H9 (cell line): ENCODE measurements at regions not wholly inside any gene's neighbourhood (a gene's known extent, or its start where the extent isn't known, plus 50 kb on each side); places are given as distances from the start of the nearest gene placed in this dataset.

Experiments
- DNase-seq: peaks from one replicate; pipeline ENCODE4 v3.0.0-alpha.2; 2017
- H2AFZ ChIP-seq: one replicate; pipeline ENCODE4 v1.6.1; 2013; ENCODE audit warnings: mild to moderate bottlenecking, low read length, control low read depth, moderate library complexity
- H2AK5ac ChIP-seq: 2 replicates; pipeline ENCODE4 v1.6.1; 2013; ENCODE audit warnings: low read length, control low read depth, mixed read lengths; ENCODE audit not compliant: insufficient read length
- H2BK120ac ChIP-seq: one replicate; pipeline ENCODE4 v1.6.1; 2013; ENCODE audit warnings: low read depth, mild to moderate bottlenecking, low read length, control low read depth, inconsistent platforms; ENCODE audit not compliant: poor library complexity, severe bottlenecking
- H2BK12ac ChIP-seq: 2 replicates; pipeline ENCODE4 v1.6.1; 2013; ENCODE audit warnings: low read length, control low read depth, mixed read lengths, low read depth; ENCODE audit not compliant: insufficient read length
- H2BK15ac ChIP-seq: 2 replicates; pipeline ENCODE4 v1.6.1; 2013; ENCODE audit warnings: low read depth, low read length, control low read depth
- H2BK20ac ChIP-seq: one replicate; pipeline ENCODE4 v1.6.1; 2013; ENCODE audit warnings: low read depth, mild to moderate bottlenecking, low read length, control low read depth, inconsistent platforms; ENCODE audit not compliant: poor library complexity, severe bottlenecking
- H2BK5ac ChIP-seq: 2 replicates; pipeline ENCODE4 v1.6.1; 2013; ENCODE audit warnings: low read length, control low read depth, mixed read lengths; ENCODE audit not compliant: insufficient read length
- H3K14ac ChIP-seq: 2 replicates; pipeline ENCODE4 v1.6.1; 2013; ENCODE audit warnings: low read length, control low read depth; ENCODE audit not compliant: insufficient read depth
- H3K18ac ChIP-seq: 2 replicates; pipeline ENCODE4 v1.6.1; 2013; ENCODE audit warnings: low read depth, mild to moderate bottlenecking, mixed read lengths, low read length, control low read depth; ENCODE audit not compliant: insufficient read length
- H3K23ac ChIP-seq: 2 replicates; pipeline ENCODE4 v1.6.1; 2013; ENCODE audit warnings: low read length, control low read depth, mixed read lengths, low read depth; ENCODE audit not compliant: insufficient read length
- H3K23me2 ChIP-seq: 2 replicates; pipeline ENCODE4 v1.6.1; 2013; ENCODE audit warnings: low read depth, mild to moderate bottlenecking, mixed read lengths, low read length, control low read depth; ENCODE audit not compliant: insufficient read length, poor library complexity, severe bottlenecking
- H3K27ac ChIP-seq: 2 replicates; pipeline ENCODE4 v1.5.1; 2013; ENCODE audit warnings: low read length, control low read depth, mixed read lengths, low read depth; ENCODE audit not compliant: insufficient read length
- H3K27me3 ChIP-seq: 2 replicates; pipeline ENCODE4 v1.6.1; 2013; ENCODE audit warnings: low read length, control low read depth, inconsistent platforms; ENCODE audit not compliant: insufficient read depth
- H3K4ac ChIP-seq: 2 replicates; pipeline ENCODE4 v1.6.1; 2013; ENCODE audit warnings: low read depth, mild to moderate bottlenecking, control low read depth, inconsistent platforms, low read length, moderate library complexity
- H3K4me1 ChIP-seq: 2 replicates; pipeline ENCODE4 v1.6.1; 2013; ENCODE audit warnings: low read length, control low read depth, inconsistent platforms; ENCODE audit not compliant: insufficient read depth
- H3K4me2 ChIP-seq: 2 replicates; pipeline ENCODE4 v1.6.1; 2013; ENCODE audit warnings: low read length, control low read depth, mixed read lengths; ENCODE audit not compliant: insufficient read length, insufficient read depth
- H3K56ac ChIP-seq: 2 replicates; pipeline ENCODE4 v1.6.1; 2013; ENCODE audit warnings: low read depth, mild to moderate bottlenecking, mixed read lengths, low read length, control low read depth; ENCODE audit not compliant: insufficient read length
- H3K79me1 ChIP-seq: 2 replicates; pipeline ENCODE4 v1.6.1; 2013; ENCODE audit warnings: low read depth, mild to moderate bottlenecking, moderate library complexity, low read length, control low read depth, inconsistent platforms; ENCODE audit not compliant: insufficient read depth, poor library complexity, severe bottlenecking
- H3K79me2 ChIP-seq: 2 replicates; pipeline ENCODE4 v1.6.1; 2013; ENCODE audit warnings: low read length, control low read depth, inconsistent platforms; ENCODE audit not compliant: insufficient read depth
- H3K9ac ChIP-seq: 2 replicates; pipeline ENCODE4 v1.6.1; 2013; ENCODE audit warnings: low read length, control low read depth, mixed read lengths; ENCODE audit not compliant: insufficient read length; ENCODE audit errors: extremely low read depth
- H3K9me3 ChIP-seq: one replicate; pipeline ENCODE4 v1.6.1; 2013; ENCODE audit warnings: low read depth, low read length, inconsistent platforms; ENCODE audit not compliant: control insufficient read depth
- H3T11ph ChIP-seq: one replicate; pipeline ENCODE4 v1.6.1; 2013; ENCODE audit warnings: mild to moderate bottlenecking, low read length, control low read depth, inconsistent platforms
- H4K20me1 ChIP-seq: one replicate; pipeline ENCODE4 v1.6.1; 2013; ENCODE audit not compliant: control insufficient read depth, insufficient read length, insufficient read depth
- H4K5ac ChIP-seq: 2 replicates; pipeline ENCODE4 v1.6.1; 2013; ENCODE audit warnings: low read depth, mild to moderate bottlenecking, mixed read lengths, low read length, control low read depth; ENCODE audit not compliant: insufficient read length
- H4K8ac ChIP-seq: replicated peaks from 2 replicates; pipeline ENCODE4 v1.6.1; 2013; ENCODE audit warnings: low read length, control low read depth, mixed read lengths, low read depth; ENCODE audit not compliant: insufficient read length
- H4K91ac ChIP-seq: 2 replicates; pipeline ENCODE4 v1.6.1; 2013; ENCODE audit warnings: low read depth, mild to moderate bottlenecking, moderate library complexity, mixed read lengths, low read length, control low read depth; ENCODE audit not compliant: insufficient read length
- H3K27ac Mint-ChIP-seq, 3 experiments: 2 replicates in 2 of 3; 3 replicates in 1 of 3; pipeline ENCODE4 v1.8.0; 2020 to 2021; ENCODE audit warnings: mixed read lengths in 3 of 3, mild to moderate bottlenecking in 1 of 3, moderate library complexity in 1 of 3
- H3K27me3 Mint-ChIP-seq: 2 replicates; pipeline ENCODE4 v1.8.0; 2021; ENCODE audit warnings: low read depth, mild to moderate bottlenecking, moderate library complexity, mixed read lengths
- H3K36me3 Mint-ChIP-seq, 3 experiments: 2 replicates in 2 of 3; 3 replicates in 1 of 3; pipeline ENCODE4 v1.8.0; 2020 to 2021; ENCODE audit warnings: low read depth in 3 of 3, mixed read lengths in 3 of 3; ENCODE audit not compliant: insufficient read depth in 1 of 3
- H3K4me1 Mint-ChIP-seq, 2 experiments: 2 replicates each; pipeline ENCODE4 v1.8.0; 2020; ENCODE audit warnings: mixed read lengths in 2 of 2
- H3K4me3 Mint-ChIP-seq, 2 experiments: 2 replicates in 1 of 2; 3 replicates in 1 of 2; pipeline ENCODE4 v1.8.0; 2020 to 2021; ENCODE audit warnings: mild to moderate bottlenecking in 2 of 2, mixed read lengths in 2 of 2, moderate library complexity in 1 of 2
- H3K9me3 Mint-ChIP-seq, 2 experiments: 2 replicates in 1 of 2; 3 replicates in 1 of 2; pipeline ENCODE4 v1.8.0; 2020; ENCODE audit warnings: mild to moderate bottlenecking in 2 of 2, mixed read lengths in 2 of 2, moderate library complexity in 1 of 2
- WGBS: extraction: QIAGEN DNeasy Blood & Tissue Kit; methylation state at CpG from one replicate; pipeline ENCODE4 v1.1.7; 2013; ENCODE audit warnings: missing lambda C conversion rate, low lambda C conversion rate, mixed read lengths; ENCODE audit not compliant: insufficient read length; ENCODE audit errors: extremely low coverage; 5-methylcytosine and 5-hydroxymethylcytosine counted together
- TF ChIP-seq, protein P1 (sequence below): fragments of 200-600 bp; sonication (generic); conservative IDR thresholded peaks from 3 replicates; pipeline ENCODE4 v1.8.0; 2021; ENCODE audit warnings: antibody characterized with exemption, mild to moderate bottlenecking

DNA sequence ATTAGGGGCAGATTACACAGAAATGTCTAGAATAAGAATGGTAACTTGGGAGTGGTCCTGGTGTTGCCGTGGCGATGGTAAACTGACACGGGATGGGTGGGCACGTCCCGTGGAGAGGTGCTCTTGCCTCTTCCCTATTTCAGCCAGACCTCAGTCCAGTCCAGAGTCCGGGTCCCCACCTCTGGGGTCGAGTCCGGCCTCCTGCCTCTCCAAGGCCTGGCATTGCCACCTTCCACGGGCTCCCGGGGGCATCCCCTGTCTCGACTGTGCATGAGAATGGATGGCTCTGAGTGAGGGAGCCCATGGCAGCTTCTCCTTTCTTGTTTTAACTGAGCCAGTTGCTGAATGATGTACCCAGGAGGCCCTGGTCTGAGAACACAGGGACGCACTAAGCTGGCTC is 142.3 kb downstream of the SOX1 start:
- H2BK120ac ChIP-seq: no peak overlapping the region
- no peak overlapping the region for H2BK15ac ChIP-seq
- H3T11ph ChIP-seq: no peak overlapping the region
- H3K9ac ChIP-seq: no peak overlapping the region
- H4K91ac ChIP-seq: no peak overlapping the region
- peaks cover 10% of the 10 kb centered on the region; the same call in 1 of the 2 replicates for H3K27me3 ChIP-seq
- no peak overlapping the region for H3K56ac ChIP-seq
- Mint-ChIP-seq H3K9me3 (no peaks in the 10 kb centered on the region; a peak in 1 of 5 replicates), H3K36me3 (no peaks in the 10 kb centered on the region), H3K27ac (no peak overlapping the region), H3K27me3 (peaks cover 56% of the 10 kb centered on the region), H3K4me1 (peaks cover 22 to 46% of the 10 kb centered on the region in 2 experiments), H3K4me3 (no peak overlapping the region)
- H3K4me2 ChIP-seq: no peak overlapping the region
- H4K8ac ChIP-seq: no peak overlapping the region
- H2BK5ac ChIP-seq: no peak overlapping the region
- H2BK12ac ChIP-seq: no peak overlapping the region
- no peak for DNase-seq
- no peak overlapping the region for H4K5ac ChIP-seq
- peaks cover 7% of the 10 kb centered on the region for H3K23me2 ChIP-seq
- H3K18ac ChIP-seq: no peak overlapping the region
- no peaks in the 10 kb centered on the region for H3K9me3 ChIP-seq
- H3K27ac ChIP-seq: no peak overlapping the region
- no peak overlapping the region for H3K4ac ChIP-seq
- WGBS: no CpG with 5 or more reads among the region's 12 CpGs
- no peaks in the 10 kb centered on the region; the same call in 1 of the 2 replicates for H3K4me1 ChIP-seq
- H2BK20ac ChIP-seq: no peak overlapping the region
- H3K79me1 ChIP-seq: no peaks in the 10 kb centered on the region
- peaks cover 1% of the 10 kb centered on the region for H4K20me1 ChIP-seq
- H2AFZ ChIP-seq: no peak overlapping the region
- no peak overlapping the region for H2AK5ac ChIP-seq
- H3K23ac ChIP-seq: no peak overlapping the region
- no peaks in the 10 kb centered on the region for H3K79me2 ChIP-seq
- TF ChIP-seq, protein P1, sequence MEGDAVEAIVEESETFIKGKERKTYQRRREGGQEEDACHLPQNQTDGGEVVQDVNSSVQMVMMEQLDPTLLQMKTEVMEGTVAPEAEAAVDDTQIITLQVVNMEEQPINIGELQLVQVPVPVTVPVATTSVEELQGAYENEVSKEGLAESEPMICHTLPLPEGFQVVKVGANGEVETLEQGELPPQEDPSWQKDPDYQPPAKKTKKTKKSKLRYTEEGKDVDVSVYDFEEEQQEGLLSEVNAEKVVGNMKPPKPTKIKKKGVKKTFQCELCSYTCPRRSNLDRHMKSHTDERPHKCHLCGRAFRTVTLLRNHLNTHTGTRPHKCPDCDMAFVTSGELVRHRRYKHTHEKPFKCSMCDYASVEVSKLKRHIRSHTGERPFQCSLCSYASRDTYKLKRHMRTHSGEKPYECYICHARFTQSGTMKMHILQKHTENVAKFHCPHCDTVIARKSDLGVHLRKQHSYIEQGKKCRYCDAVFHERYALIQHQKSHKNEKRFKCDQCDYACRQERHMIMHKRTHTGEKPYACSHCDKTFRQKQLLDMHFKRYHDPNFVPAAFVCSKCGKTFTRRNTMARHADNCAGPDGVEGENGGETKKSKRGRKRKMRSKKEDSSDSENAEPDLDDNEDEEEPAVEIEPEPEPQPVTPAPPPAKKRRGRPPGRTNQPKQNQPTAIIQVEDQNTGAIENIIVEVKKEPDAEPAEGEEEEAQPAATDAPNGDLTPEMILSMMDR: no peak
- H3K14ac ChIP-seq: no peak overlapping the region
